HCT116 (cell line): ENCODE measurements at regions not wholly inside any gene's neighbourhood (a gene's known extent, or its start where the extent isn't known, plus 50 kb on each side); places are given as distances from the start of the nearest gene placed in this dataset.

ENCODE experiments used
- ATAC-seq: fragments of 200-7000 bp; cut with Tn5 transposase; 2 replicates; pipeline ENCODE4 v1.9.1; 2020; ENCODE audit warnings: mild to moderate bottlenecking, moderate library complexity
- BruUV-seq: library from RNA; stranded (reverse); fragments of 400-500 nt; replicated peaks from 2 replicates; lab custom pipeline; 2021; lab: Mats Ljungman, UMichigan
- CTCF ChIA-PET: fragments of 300-600 bp; sonication (Branson Sonifier 250); formaldehyde crosslinking; loops from one replicate; lab custom pipeline; 2021; ENCODE audit warnings: antibody characterized with exemption; lab: Charles Lee
- POLR2A ChIA-PET: fragments of 300-600, 350-600 bp; sonication (Branson Sonifier 250); formaldehyde crosslinking; loops from one replicate; lab custom pipeline; 2021; ENCODE audit warnings: antibody characterized with exemption; lab: Charles Lee
- RAD21 ChIA-PET, 2 experiments: fragments of 300-600 bp; sonication (Branson Sonifier 250); formaldehyde crosslinking; loops; one replicate each; lab custom pipeline; 2023; ENCODE audit warnings: low total read pairs in 2 of 2; ENCODE audit not compliant: uncharacterized antibody in 2 of 2, unreplicated experiment in 2 of 2, low non-redundant PET in 1 of 2; lab: Charles Lee
- DNase-seq: peaks from one replicate; pipeline ENCODE4 v3.0.0-alpha.2; 2010; ENCODE audit warnings: low read depth, low spot score
- H2AFZ ChIP-seq: fragments of 200-600 bp; shearing (Covaris generic), sonication (generic); 2 replicates; pipeline ENCODE4 v1.6.1; 2017; ENCODE audit warnings: low read depth, mixed run types, mixed read lengths, antibody characterized with exemption, low read length; ENCODE audit not compliant: poor library complexity, severe bottlenecking
- H3K27ac ChIP-seq: 2 replicates; pipeline ENCODE4 v1.5.1; 2012; ENCODE audit warnings: low read depth, low read length
- H3K27me3 ChIP-seq: fragments of 200-600 bp; sonication (generic); 2 replicates; pipeline ENCODE4 v1.6.1; 2016; ENCODE audit warnings: mixed run types, low read length, mixed read lengths; ENCODE audit not compliant: insufficient read depth
- H3K36me3 ChIP-seq, 2 experiments: fragments of 200-500 bp in 1 of 2; fragments of 200-600 bp in 1 of 2; sonication (Bioruptor generic) in 1 of 2; sonication (generic) in 1 of 2; 2 replicates each; pipeline versions ENCODE4 v1.5.1 to v1.6.1; 2014 to 2016; ENCODE audit warnings: low read length in 2 of 2, inconsistent platforms in 1 of 2, mixed read lengths in 1 of 2, mixed run types in 1 of 2; ENCODE audit not compliant: insufficient read depth in 2 of 2, control insufficient read depth in 1 of 2
- H3K4me1 ChIP-seq, 2 experiments: fragments of 200-600 bp in 1 of 2; sonication (generic) in 1 of 2; 2 replicates each; pipeline versions ENCODE4 v1.5.1 to v1.6.1; 2012 to 2017; ENCODE audit warnings: low read length in 2 of 2, inconsistent platforms in 1 of 2, mild to moderate bottlenecking in 1 of 2, mixed read lengths in 1 of 2, mixed run types in 1 of 2, moderate library complexity in 1 of 2; ENCODE audit not compliant: insufficient read depth in 2 of 2, control insufficient read depth in 1 of 2
- H3K4me2 ChIP-seq: fragments of 200-600 bp; sonication (generic); 2 replicates; pipeline ENCODE4 v1.6.1; 2017; ENCODE audit warnings: mixed run types, low read length, mixed read lengths
- H3K4me3 ChIP-seq, 2 experiments: fragments of 200-600 bp in 1 of 2; sonication (generic) in 1 of 2; replicated peaks in 1 of 2; 2 replicates each; pipeline ENCODE4 v1.5.1; 2011 to 2016; ENCODE audit warnings: low read length in 2 of 2, control low read depth in 1 of 2, low read depth in 1 of 2, mild to moderate bottlenecking in 1 of 2, mixed read lengths in 1 of 2, mixed run types in 1 of 2
- H3K79me2 ChIP-seq: fragments of 200-600 bp; sonication (generic); 2 replicates; pipeline ENCODE4 v1.6.1; 2017; ENCODE audit warnings: mild to moderate bottlenecking, mixed run types, low read length, moderate library complexity, mixed read lengths; ENCODE audit not compliant: insufficient read depth
- H3K9ac ChIP-seq: fragments of 200-600 bp; sonication (generic); 2 replicates; pipeline ENCODE4 v1.6.1; 2016; ENCODE audit warnings: low read length, mixed read lengths
- H3K9me2 ChIP-seq: fragments of 200-600 bp; sonication (generic), shearing (Covaris generic); 2 replicates; pipeline ENCODE4 v1.6.1; 2017; ENCODE audit warnings: mixed run types, mild to moderate bottlenecking, moderate library complexity; ENCODE audit not compliant: insufficient read depth
- H3K9me3 ChIP-seq, 2 experiments: fragments of 200-500 bp in 1 of 2; fragments of 200-600 bp in 1 of 2; sonication (Bioruptor generic) in 1 of 2; sonication (generic) in 1 of 2; 2 replicates each; pipeline ENCODE4 v1.6.1; 2014 to 2017; ENCODE audit warnings: low read length in 2 of 2, mixed read lengths in 2 of 2, inconsistent platforms in 1 of 2, low read depth in 1 of 2, mild to moderate bottlenecking in 1 of 2, mixed run types in 1 of 2, moderate library complexity in 1 of 2; ENCODE audit not compliant: control insufficient read depth in 1 of 2, insufficient read depth in 1 of 2
- H4K20me1 ChIP-seq: fragments of 200-600 bp; sonication (generic), shearing (Covaris generic); 2 replicates; pipeline ENCODE4 v1.6.1; 2017; ENCODE audit warnings: mixed run types, mild to moderate bottlenecking, moderate library complexity; ENCODE audit not compliant: insufficient read depth
- ATF3 ChIP-seq: IDR thresholded peaks from 2 replicates; pipeline ENCODE4 v1.6.1; 2012
- CBX3 ChIP-seq: IDR thresholded peaks from 2 replicates; pipeline ENCODE4 v1.6.1; 2012; ENCODE audit warnings: low read depth
- CTCF ChIP-seq, 3 experiments: fragments of 200-600 bp in 1 of 3; sonication (generic) in 1 of 3; IDR thresholded peaks in 2 of 3; conservative IDR thresholded peaks in 1 of 3; 2 replicates each; pipeline ENCODE4 v1.5.1; 2012 to 2017; ENCODE audit warnings: low read depth in 2 of 3, low read length in 2 of 3, antibody characterized with exemption in 1 of 3, borderline replicate concordance in 1 of 3, control low read depth in 1 of 3, mild to moderate bottlenecking in 1 of 3, mixed read lengths in 1 of 3, mixed run types in 1 of 3, moderate library complexity in 1 of 3; ENCODE audit not compliant: insufficient read depth in 1 of 3
- ELF1 ChIP-seq: IDR thresholded peaks from 2 replicates; pipeline ENCODE4 v1.6.1; 2012; ENCODE audit warnings: low read depth, borderline replicate concordance
- JUND ChIP-seq: IDR thresholded peaks from 2 replicates; pipeline ENCODE4 v1.6.1; 2012
- MAX ChIP-seq: IDR thresholded peaks from 2 replicates; pipeline ENCODE4 v1.6.1; 2012
- SIN3A ChIP-seq: IDR thresholded peaks from 2 replicates; pipeline ENCODE4 v1.6.1; 2012; ENCODE audit warnings: low read depth
- YY1 ChIP-seq: IDR thresholded peaks from 2 replicates; pipeline ENCODE4 v1.6.1; 2011; ENCODE audit warnings: low read length, low read depth, moderate library complexity, mild to moderate bottlenecking; ENCODE audit not compliant: insufficient replicate concordance; ENCODE audit errors: extremely low read depth
- ZBTB33 ChIP-seq: IDR thresholded peaks from 2 replicates; pipeline ENCODE4 v1.6.1; 2011; ENCODE audit warnings: mild to moderate bottlenecking, low read length, moderate library complexity; ENCODE audit not compliant: insufficient replicate concordance; ENCODE audit errors: extremely low read depth
- ZFX ChIP-seq: fragments of 450-650 bp; IDR thresholded peaks from 2 replicates; pipeline ENCODE4 v1.6.1; 2017
- intact Hi-C: fragments of 100-400 bp; cut with micrococcal nuclease; formaldehyde crosslinking; loops from 2 replicates; pipeline ENCODE4 v1.10.0; 2022

- Histone ChIP-seq H3K36me3 (no peaks in the 10 kb centered on the region), H3K27ac (no peak overlapping the region), H3K4me2 (no peak overlapping the region), H3K9ac (no peak overlapping the region), H3K9me3 (no peaks in the 10 kb centered on the region), H3K4me1 (no peaks in the 10 kb centered on the region), H3K4me3 (no peak overlapping the region), H2AFZ (no peak overlapping the region), H3K79me2 (no peaks in the 10 kb centered on the region), H4K20me1 (no peaks in the 10 kb centered on the region), H3K27me3 (no peaks in the 10 kb centered on the region), H3K9me2 (no peaks in the 10 kb centered on the region)
- ATAC-seq (no peak), DNase-seq (no peak)
- TF ChIP-seq SIN3A (no peak), ELF1 (no peak), CTCF (IDR thresholded peaks at IDR 0.05 in 2 of 3, conservative IDR thresholded peaks at IDR 0.05 in 1 of 3; ENCODE audit: borderline replicate concordance in 1 of 3, insufficient read depth in 1 of 3, low read depth in 2 of 3, low read length in 2 of 3) (no peak)
- BruUV-seq, result no TSS peak
- ChIA-PET POLR2A (no interaction called here), RAD21 (no interaction called here), CTCF (no interaction called here)
- intact Hi-C loops, result no loop called here
Measured at GRCh38 chr3:13709706-13710105, 160.8 kb downstream of the FBLN2 start.

- no peaks in the 10 kb centered on the region for H3K36me3 ChIP-seq
- no peak overlapping the region for H3K27ac ChIP-seq
- no peak overlapping the region for H3K9ac ChIP-seq
- ChIA-PET RAD21 (no interaction called here), CTCF (no interaction called here), POLR2A (no interaction called here)
- no peaks in the 10 kb centered on the region for H3K79me2 ChIP-seq
- H3K4me3 ChIP-seq, result no peak overlapping the region
- DNase-seq, result no peak
- no peak overlapping the region for H2AFZ ChIP-seq
- no TSS peak for BruUV-seq
- H4K20me1 ChIP-seq, result no peaks in the 10 kb centered on the region
- no peak for ATAC-seq
- intact Hi-C loops, result no loop called here
- H3K9me3 ChIP-seq, result no peaks in the 10 kb centered on the region
- TF ChIP-seq ATF3 (no peak), ZBTB33 (no peak), JUND (no peak), ZFX (no peak), MAX (no peak), YY1 (no peak), CBX3 (no peak)
- H3K4me1 ChIP-seq, result no peaks in the 10 kb centered on the region
- H3K27me3 ChIP-seq, result no peaks in the 10 kb centered on the region
- H3K4me2 ChIP-seq, result no peak overlapping the region
- H3K9me2 ChIP-seq, result no peaks in the 10 kb centered on the region
Measured at GRCh38 chr3:13708871-13709595, 160.1 kb downstream of the FBLN2 start.
